Mononuclear cell (primary cell): ENCODE measurements at regions not wholly inside any gene's neighbourhood (a gene's known extent, or its start where the extent isn't known, plus 50 kb on each side); places are given as distances from the start of the nearest gene placed in this dataset.
"Not testable (repeated sequence)": the region's sequence is repeated elsewhere in the genome, so short reads cannot be mapped to it uniquely, and the experiment has no call there.

Experiments used
- H3K27me3 ChIP-seq: 2 replicates; pipeline ENCODE4 v1.6.0; 2011; ENCODE audit warnings: low read length, control low read depth; ENCODE audit not compliant: insufficient read depth
- H3K4me1 ChIP-seq: 2 replicates; pipeline ENCODE4 v1.5.1; 2011; ENCODE audit warnings: mild to moderate bottlenecking, low read length, control low read depth; ENCODE audit not compliant: insufficient read depth
- H3K4me3 ChIP-seq: 2 replicates; pipeline ENCODE4 v1.5.1; 2011; ENCODE audit warnings: mild to moderate bottlenecking, low read length, moderate library complexity
- H3K9me3 ChIP-seq: 2 replicates; pipeline ENCODE4 v1.5.1; 2011; ENCODE audit warnings: low read depth, mild to moderate bottlenecking, control low read depth, low read length

GRCh38 chr6:56789879-56790278, 147.2 kb upstream of the DST start:
- H3K4me3 ChIP-seq: no peak overlapping the region
- no peaks in the 10 kb centered on the region for H3K27me3 ChIP-seq
- H3K9me3 ChIP-seq: no peaks in the 10 kb centered on the region
- no peaks in the 10 kb centered on the region for H3K4me1 ChIP-seq

- H3K9me3 ChIP-seq: no peaks in the 10 kb centered on the region
- no peaks in the 10 kb centered on the region for H3K27me3 ChIP-seq
- no peak overlapping the region for H3K4me3 ChIP-seq
- H3K4me1 ChIP-seq: no peaks in the 10 kb centered on the region
These were observed 146.7 kb upstream of the DST start for GRCh38 chr6:56789342-56789741.

- H3K4me1 ChIP-seq: no peaks in the 10 kb centered on the region
- no peaks in the 10 kb centered on the region for H3K9me3 ChIP-seq
- no peaks in the 10 kb centered on the region for H3K27me3 ChIP-seq
- no peak overlapping the region for H3K4me3 ChIP-seq
These were observed 144.5 kb upstream of the DST start for GRCh38 chr6:56787209-56787608.

GRCh38 chr6:56786256-56786655, 143.6 kb upstream of the DST start:
- Histone ChIP-seq H3K4me1 (no peaks in the 10 kb centered on the region), H3K4me3 (no peak overlapping the region), H3K9me3 (no peaks in the 10 kb centered on the region), H3K27me3 (no peaks in the 10 kb centered on the region)

GRCh38 chr6:56785536-56785935, 142.8 kb upstream of the DST start:
- not testable (repeated sequence) for H3K27me3 ChIP-seq, H3K4me3 ChIP-seq, H3K4me1 ChIP-seq, H3K9me3 ChIP-seq

GRCh38 chr6:56780109-56780508, 137.4 kb upstream of the DST start:
- not testable (repeated sequence) for H3K4me1 ChIP-seq, H3K4me3 ChIP-seq, H3K27me3 ChIP-seq, H3K9me3 ChIP-seq

GRCh38 chr6:56778503-56778902, 135.8 kb upstream of the DST start:
- not testable (repeated sequence) for H3K27me3 ChIP-seq, H3K4me3 ChIP-seq, H3K4me1 ChIP-seq, H3K9me3 ChIP-seq

GRCh38 chr6:56775498-56776166, 132.9 kb upstream of the DST start:
- H3K27me3 ChIP-seq: no peaks in the 10 kb centered on the region
- H3K4me1 ChIP-seq: no peaks in the 10 kb centered on the region
- H3K9me3 ChIP-seq: no peaks in the 10 kb centered on the region
- no peak overlapping the region for H3K4me3 ChIP-seq

GRCh38 chr6:56772737-56773184, 130.1 kb upstream of the DST start:
- no peaks in the 10 kb centered on the region for H3K9me3 ChIP-seq
- H3K4me3 ChIP-seq: no peak overlapping the region

GRCh38 chr6:56771929-56772607, 129.4 kb upstream of the DST start:
- no peaks in the 10 kb centered on the region for H3K27me3 ChIP-seq
- no peaks in the 10 kb centered on the region for H3K4me1 ChIP-seq
- H3K9me3 ChIP-seq: no peaks in the 10 kb centered on the region
- H3K4me3 ChIP-seq: no peak overlapping the region

More at GRCh38 chr6:56772737-56773184, 130.1 kb upstream of the DST start:
- no peaks in the 10 kb centered on the region for H3K4me1 ChIP-seq
- no peaks in the 10 kb centered on the region for H3K27me3 ChIP-seq

- H3K9me3 ChIP-seq: no peaks in the 10 kb centered on the region
- no peaks in the 10 kb centered on the region for H3K4me1 ChIP-seq
- H3K4me3 ChIP-seq: no peak overlapping the region
- H3K27me3 ChIP-seq: no peaks in the 10 kb centered on the region
These were observed 128.5 kb upstream of the DST start for GRCh38 chr6:56771189-56771588.

GRCh38 chr6:56770011-56770520, 127.4 kb upstream of the DST start:
- no peaks in the 10 kb centered on the region for H3K27me3 ChIP-seq
- H3K4me1 ChIP-seq: no peaks in the 10 kb centered on the region
- no peaks in the 10 kb centered on the region for H3K9me3 ChIP-seq
- no peak overlapping the region for H3K4me3 ChIP-seq

GRCh38 chr6:56767892-56768531, 125.3 kb upstream of the DST start:
- Histone ChIP-seq H3K4me3 (no peak overlapping the region), H3K4me1 (no peaks in the 10 kb centered on the region), H3K9me3 (no peaks in the 10 kb centered on the region), H3K27me3 (no peaks in the 10 kb centered on the region)

- no peaks in the 10 kb centered on the region for H3K9me3 ChIP-seq
- no peak overlapping the region for H3K4me3 ChIP-seq
- H3K4me1 ChIP-seq: no peaks in the 10 kb centered on the region
- H3K27me3 ChIP-seq: no peaks in the 10 kb centered on the region
These were observed 124.7 kb upstream of the DST start for GRCh38 chr6:56767435-56767834.

- no peak overlapping the region for H3K4me3 ChIP-seq
- no peaks in the 10 kb centered on the region for H3K27me3 ChIP-seq
- no peaks in the 10 kb centered on the region for H3K9me3 ChIP-seq
- no peaks in the 10 kb centered on the region for H3K4me1 ChIP-seq
These were observed 124.1 kb upstream of the DST start for GRCh38 chr6:56766806-56767178.
